ENCODE measurements at regions not wholly inside any gene's neighbourhood (a gene's known extent, or its start where the extent isn't known, plus 50 kb on each side); places are given as distances from the start of the nearest gene placed in this dataset.
"Not testable (repeated sequence)": the region's sequence is repeated elsewhere in the genome, so short reads cannot be mapped to it uniquely, and the experiment has no call there.

DNA sequence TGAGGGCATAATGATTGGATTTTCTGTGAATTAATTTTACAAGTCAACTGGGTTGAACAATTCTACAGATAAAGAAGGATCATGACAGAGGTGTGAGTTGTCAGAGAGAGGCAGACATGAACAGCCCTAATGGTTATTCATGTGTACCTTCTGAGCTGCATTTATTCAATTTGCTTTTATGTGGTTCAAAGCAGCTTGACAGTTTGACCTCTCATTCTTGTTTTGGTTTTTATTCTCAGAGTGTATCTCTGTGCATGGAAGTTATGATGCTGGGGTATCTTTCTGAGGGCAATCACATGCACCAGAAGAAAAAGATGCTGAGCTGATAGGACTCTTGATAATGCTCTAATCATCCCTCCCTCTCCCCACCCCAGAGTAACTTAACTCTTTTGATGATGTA is 169.3 kb upstream of the NPY2R start:
- ATAC-seq (no peak), DNase-seq (no peak)
- H3K4me3 ChIP-seq = no peak overlapping the region
- no peaks in the 10 kb centered on the region for H3K4me1 ChIP-seq
- H3K27ac ChIP-seq = no peak overlapping the region
- peaks cover 0 to 5% (median 0%) of the 10 kb centered on the region in 7 donors for H3K27me3 ChIP-seq
- H3K36me3 ChIP-seq = no peaks in the 10 kb centered on the region
- no peaks in the 10 kb centered on the region for H3K9me3 ChIP-seq
- TF ChIP-seq, protein P1, sequence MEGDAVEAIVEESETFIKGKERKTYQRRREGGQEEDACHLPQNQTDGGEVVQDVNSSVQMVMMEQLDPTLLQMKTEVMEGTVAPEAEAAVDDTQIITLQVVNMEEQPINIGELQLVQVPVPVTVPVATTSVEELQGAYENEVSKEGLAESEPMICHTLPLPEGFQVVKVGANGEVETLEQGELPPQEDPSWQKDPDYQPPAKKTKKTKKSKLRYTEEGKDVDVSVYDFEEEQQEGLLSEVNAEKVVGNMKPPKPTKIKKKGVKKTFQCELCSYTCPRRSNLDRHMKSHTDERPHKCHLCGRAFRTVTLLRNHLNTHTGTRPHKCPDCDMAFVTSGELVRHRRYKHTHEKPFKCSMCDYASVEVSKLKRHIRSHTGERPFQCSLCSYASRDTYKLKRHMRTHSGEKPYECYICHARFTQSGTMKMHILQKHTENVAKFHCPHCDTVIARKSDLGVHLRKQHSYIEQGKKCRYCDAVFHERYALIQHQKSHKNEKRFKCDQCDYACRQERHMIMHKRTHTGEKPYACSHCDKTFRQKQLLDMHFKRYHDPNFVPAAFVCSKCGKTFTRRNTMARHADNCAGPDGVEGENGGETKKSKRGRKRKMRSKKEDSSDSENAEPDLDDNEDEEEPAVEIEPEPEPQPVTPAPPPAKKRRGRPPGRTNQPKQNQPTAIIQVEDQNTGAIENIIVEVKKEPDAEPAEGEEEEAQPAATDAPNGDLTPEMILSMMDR (IDR thresholded peaks at IDR 0.05) = no peak
- intact Hi-C loops (cut with DNase I) = no loop called here

DNA sequence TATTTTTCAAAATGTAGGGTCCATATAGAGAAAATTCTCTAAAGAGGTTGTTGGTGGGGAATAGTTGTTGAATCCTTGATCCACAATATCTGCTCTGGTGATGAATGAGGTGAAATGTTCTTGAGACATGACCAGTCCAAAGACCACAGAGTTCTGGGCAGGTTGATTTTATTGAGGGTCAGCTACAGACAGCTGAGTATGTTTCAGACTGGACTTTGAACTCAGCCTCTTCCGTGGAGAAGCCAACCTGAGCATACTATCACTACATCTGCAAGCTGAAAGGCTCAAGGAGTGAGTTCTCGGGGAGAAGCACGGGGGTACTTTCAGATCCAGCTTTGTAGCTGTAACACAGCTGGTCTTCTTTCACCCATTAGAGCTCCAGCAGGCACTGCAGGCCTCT is 168.4 kb upstream of the NPY2R start:
- Histone ChIP-seq H3K9me3 (no peaks in the 10 kb centered on the region), H3K4me1 (no peaks in the 10 kb centered on the region), H3K4me3 (no peak overlapping the region), H3K27me3 (peaks cover 0 to 5% (median 0%) of the 10 kb centered on the region in 7 donors), H3K36me3 (no peaks in the 10 kb centered on the region), H3K27ac (no peak overlapping the region)
- intact Hi-C loops (cut with DNase I) = no loop called here
- ATAC-seq = no peak
- DNase-seq = no peak
- 88% methylated on average over 3 of the region's 3 CpGs for WGBS, 2 donors
- TF ChIP-seq, protein P1 (IDR thresholded peaks at IDR 0.05) = no peak

DNA sequence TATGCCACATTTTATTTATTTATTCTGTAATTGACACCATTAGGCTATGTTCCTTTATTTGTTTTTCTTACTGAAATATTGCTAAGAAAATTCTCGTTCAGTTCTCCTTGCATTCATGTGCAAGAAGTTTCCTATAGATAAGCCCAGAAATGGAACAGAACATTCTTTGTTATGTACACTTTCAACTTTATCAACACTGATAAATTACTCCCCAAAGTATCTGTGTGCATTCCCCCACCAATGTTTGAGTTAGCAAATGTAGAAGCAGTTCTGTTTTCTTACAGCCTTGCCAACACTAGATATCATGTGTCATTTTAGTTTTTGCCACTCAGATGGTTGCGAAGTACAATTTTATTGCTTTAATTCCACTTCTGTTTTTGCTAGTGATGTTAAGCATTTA is 166.4 kb upstream of the NPY2R start:
- 34 to 47% methylated on average over 2 of the region's 2 CpGs for WGBS, 2 donors
- DNase-seq (no peak), ATAC-seq (no peak)
- TF ChIP-seq, protein P1 (IDR thresholded peaks at IDR 0.05) = no peak
- H3K27ac ChIP-seq = no peak overlapping the region
- intact Hi-C loops (cut with DNase I) = no loop called here
- no peaks in the 10 kb centered on the region for H3K4me1 ChIP-seq
- no peaks in the 10 kb centered on the region for H3K36me3 ChIP-seq
- no peak overlapping the region for H3K4me3 ChIP-seq
- H3K9me3 ChIP-seq = peaks cover 0 to 5% (median 0%) of the 10 kb centered on the region in 11 donors
- peaks cover 0 to 5% (median 0%) of the 10 kb centered on the region in 7 donors for H3K27me3 ChIP-seq

DNA sequence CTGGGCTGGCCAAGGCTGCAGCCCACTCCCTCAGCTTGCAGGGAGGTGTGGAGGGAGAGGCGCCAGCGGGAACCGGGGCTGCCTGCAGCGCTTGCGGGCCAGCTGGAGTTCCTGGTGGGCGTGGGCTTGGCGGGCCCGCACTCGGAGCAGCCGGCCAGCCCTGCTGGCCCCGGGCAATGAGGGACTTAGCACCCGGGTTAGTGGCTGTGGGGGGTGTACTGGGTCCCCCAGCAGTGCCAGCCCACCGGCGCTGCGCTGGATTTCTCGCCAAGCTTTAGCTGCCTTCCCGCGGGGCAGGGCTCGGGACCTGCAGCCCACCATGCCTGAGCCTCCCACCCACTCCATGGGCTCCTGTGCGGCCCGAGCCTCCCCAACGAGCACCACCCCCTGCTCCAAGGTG is 164.2 kb upstream of the NPY2R start:
- intact Hi-C loops (cut with DNase I) = not testable (repeated sequence)

DNA sequence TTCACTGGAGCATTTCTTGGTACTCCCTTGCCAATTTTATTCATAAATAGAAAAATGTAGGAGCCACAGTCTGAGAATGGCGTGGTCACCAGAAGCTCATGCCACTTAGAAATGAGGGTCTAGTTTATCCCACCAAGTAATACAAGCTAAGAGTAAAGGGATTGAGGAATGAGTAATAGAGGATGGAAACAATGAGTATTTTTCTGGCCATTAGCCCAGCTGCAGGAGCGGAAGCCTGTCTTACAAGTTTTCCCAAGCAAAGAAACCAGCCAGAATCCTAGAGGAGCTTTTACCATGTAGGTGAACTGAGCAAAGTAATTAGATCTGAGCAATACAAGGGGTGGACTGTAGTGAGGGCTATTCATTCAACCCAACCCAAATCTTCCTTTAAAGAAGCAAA is 160.7 kb upstream of the NPY2R start:
- intact Hi-C loops (cut with DNase I) = no loop called here
- no peak overlapping the region for H3K4me3 ChIP-seq
- no peak overlapping the region for H3K27ac ChIP-seq
- 66% methylated on average over 2 of the region's 2 CpGs for WGBS, 2 donors
- DNase-seq (no peak), ATAC-seq (no peak)
- H3K27me3 ChIP-seq = no peaks in the 10 kb centered on the region
- H3K4me1 ChIP-seq = no peaks in the 10 kb centered on the region
- TF ChIP-seq, protein P1 (IDR thresholded peaks at IDR 0.05) = no peak
- peaks cover 0 to 21% (median 6%) of the 10 kb centered on the region in 11 donors for H3K9me3 ChIP-seq
- H3K36me3 ChIP-seq = no peaks in the 10 kb centered on the region

More for the DNA sequence above, 164.2 kb upstream of the NPY2R start:
- WGBS, 2 donors = 94 to 97% methylated on average over 22 of the region's 22 CpGs
- H3K36me3 ChIP-seq, H3K27ac ChIP-seq, ATAC-seq, H3K4me1 ChIP-seq, H3K27me3 ChIP-seq, H3K4me3 ChIP-seq: not testable (repeated sequence)
- peaks cover 0 to 21% (median 6%) of the 10 kb centered on the region in 11 donors for H3K9me3 ChIP-seq
- DNase-seq = peak in 1 of 2 donors; percentile 8

DNA sequence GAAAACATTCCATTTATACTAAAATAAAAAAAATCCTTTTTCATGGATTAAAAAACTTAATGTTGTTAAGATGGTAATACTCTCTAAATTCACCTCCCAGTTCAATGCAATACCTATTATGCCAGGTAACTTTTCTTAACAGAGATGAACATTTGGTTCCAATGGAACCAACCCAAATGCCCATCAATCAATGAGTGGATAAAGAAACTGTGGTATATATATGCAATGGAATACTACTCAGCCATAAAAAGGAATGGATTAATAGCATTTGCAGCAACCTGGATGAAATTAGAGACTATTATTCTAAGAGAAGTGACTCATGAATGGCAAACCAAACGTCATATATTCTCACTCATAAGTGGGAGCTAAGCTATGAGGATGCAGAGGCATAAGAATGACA is 154.4 kb upstream of the NPY2R start:
- ATAC-seq; H3K4me3 ChIP-seq; H3K9me3 ChIP-seq; H3K4me1 ChIP-seq; intact Hi-C loops (cut with DNase I); H3K36me3 ChIP-seq; H3K27me3 ChIP-seq; DNase-seq; H3K27ac ChIP-seq: not testable (repeated sequence)
- WGBS, 2 donors = 55 to 64% methylated on average over 1 of the region's 1 CpG
